OCI-LY1 (cell line): ENCODE measurements at regions not wholly inside any gene's neighbourhood (a gene's known extent, or its start where the extent isn't known, plus 50 kb on each side); places are given as distances from the start of the nearest gene placed in this dataset.

Experiments used
- H2AFZ ChIP-seq: fragments of 200-600 bp; sonication (generic), shearing (Covaris generic); 2 replicates; pipeline ENCODE4 v1.6.0; 2014; ENCODE audit warnings: antibody characterized with exemption, mild to moderate bottlenecking, low read length
- H3F3A ChIP-seq: fragments of 200-600 bp; sonication (generic), shearing (Covaris generic); 2 replicates; pipeline ENCODE4 v1.6.0; 2014; ENCODE audit warnings: mild to moderate bottlenecking, antibody characterized with exemption, low read length, moderate library complexity; ENCODE audit not compliant: insufficient read depth
- H3K27ac ChIP-seq: fragments of 200-600 bp; sonication (generic); 2 replicates; pipeline ENCODE4 v1.5.1; 2014; ENCODE audit warnings: low read length, mixed run types, mild to moderate bottlenecking, low read depth; ENCODE audit not compliant: poor library complexity, severe bottlenecking
- H3K27me3 ChIP-seq: fragments of 200-600 bp; sonication (generic); 2 replicates; pipeline ENCODE4 v1.6.0; 2014; ENCODE audit warnings: antibody characterized with exemption, mild to moderate bottlenecking, low read length, moderate library complexity; ENCODE audit not compliant: insufficient read depth
- H3K36me3 ChIP-seq: fragments of 200-600 bp; sonication (generic); 2 replicates; pipeline ENCODE4 v1.6.1; 2014; ENCODE audit warnings: mild to moderate bottlenecking, antibody characterized with exemption, low read length, moderate library complexity, mixed read lengths; ENCODE audit not compliant: insufficient read depth
- H3K4me1 ChIP-seq: fragments of 200-600 bp; sonication (generic); 2 replicates; pipeline ENCODE4 v1.5.1; 2014; ENCODE audit warnings: mild to moderate bottlenecking, low read length, moderate library complexity; ENCODE audit not compliant: insufficient read depth, severe bottlenecking
- H3K4me2 ChIP-seq: fragments of 200-600 bp; sonication (generic), shearing (Covaris generic); 2 replicates; pipeline ENCODE4 v1.6.1; 2014; ENCODE audit warnings: low read length
- H3K4me3 ChIP-seq: fragments of 200-600 bp; sonication (generic); 2 replicates; pipeline ENCODE4 v1.5.1; 2014; ENCODE audit warnings: low read length, low read depth, mild to moderate bottlenecking, mixed read lengths; ENCODE audit not compliant: poor library complexity, severe bottlenecking
- H3K79me2 ChIP-seq: fragments of 200-600 bp; shearing (Covaris generic); 2 replicates; pipeline ENCODE4 v1.6.1; 2016; ENCODE audit warnings: mixed run types, low read length, mixed read lengths; ENCODE audit not compliant: insufficient read depth
- H3K9ac ChIP-seq: fragments of 200-600 bp; sonication (generic), shearing (Covaris generic); 2 replicates; pipeline ENCODE4 v1.6.1; 2014; ENCODE audit warnings: mild to moderate bottlenecking, low read length, mixed read lengths
- H3K9me2 ChIP-seq: fragments of 200-600 bp; sonication (generic), shearing (Covaris generic); 2 replicates; pipeline ENCODE4 v1.6.1; 2014; ENCODE audit warnings: low read depth, mild to moderate bottlenecking, low read length, mixed read lengths
- H3K9me3 ChIP-seq: fragments of 200-600 bp; shearing (Covaris generic); 2 replicates; pipeline ENCODE4 v1.6.1; 2014; ENCODE audit warnings: low read length, mixed read lengths
- H4K20me1 ChIP-seq: fragments of 200-600 bp; sonication (generic), shearing (Covaris generic); 2 replicates; pipeline ENCODE4 v1.6.0; 2016; ENCODE audit warnings: mild to moderate bottlenecking, low read length; ENCODE audit not compliant: insufficient read depth
- CTCF ChIP-seq: fragments of 200-600 bp; sonication (generic), shearing (Covaris generic); IDR thresholded peaks from 2 replicates; pipeline ENCODE4 v1.5.1; 2017; ENCODE audit warnings: mild to moderate bottlenecking, antibody characterized with exemption, low read length, moderate library complexity, mixed read lengths
- EZH2 ChIP-seq: fragments of 200-600 bp; sonication (generic), shearing (Covaris generic); IDR thresholded peaks from 2 replicates; pipeline ENCODE4 v1.8.0; 2017; ENCODE audit warnings: borderline replicate concordance, mixed run types, mild to moderate bottlenecking, antibody characterized with exemption, low read length, moderate library complexity, mixed read lengths

- Histone ChIP-seq H3K79me2 (no peaks in the 10 kb centered on the region), H2AFZ (no peak overlapping the region), H4K20me1 (no peaks in the 10 kb centered on the region), H3K27me3 (no peaks in the 10 kb centered on the region), H3K36me3 (no peaks in the 10 kb centered on the region), H3K4me1 (peaks cover under 1% of the 10 kb centered on the region), H3K4me3 (no peak overlapping the region), H3K9me2 (no peaks in the 10 kb centered on the region), H3K27ac (no peak overlapping the region), H3K9me3 (peaks cover 10% of the 10 kb centered on the region; the same call in 1 of the 2 replicates), H3F3A (peaks cover 53% of the 10 kb centered on the region), H3K4me2 (no peak overlapping the region), H3K9ac (no peak overlapping the region)
- TF ChIP-seq CTCF (no peak), EZH2 (no peak)
These were observed 134.6 kb upstream of the CHST15 start for GRCh38 chr10:124227988-124228387.

- H3K4me1 ChIP-seq, result peaks cover 7% of the 10 kb centered on the region
- H4K20me1 ChIP-seq, result no peaks in the 10 kb centered on the region
These were observed 133.9 kb upstream of the CHST15 start for GRCh38 chr10:124227055-124227975.

More at GRCh38 chr10:124227055-124227975, 133.9 kb upstream of the CHST15 start:
- Histone ChIP-seq H3K36me3 (no peaks in the 10 kb centered on the region), H3K9me3 (peaks cover 10% of the 10 kb centered on the region; the same call in 1 of the 2 replicates), H3K79me2 (no peaks in the 10 kb centered on the region), H3K4me2 (no peak overlapping the region), H3K27me3 (no peaks in the 10 kb centered on the region), H2AFZ (no peak overlapping the region), H3F3A (peaks cover 53% of the 10 kb centered on the region), H3K9me2 (no peaks in the 10 kb centered on the region), H3K4me3 (no peak overlapping the region), H3K9ac (no peak overlapping the region), H3K27ac (no peak overlapping the region)
- TF ChIP-seq CTCF (no peak), EZH2 (no peak)
